ENCODE measurements at regions not wholly inside any gene's neighbourhood (a gene's known extent, or its start where the extent isn't known, plus 50 kb on each side); places are given as distances from the start of the nearest gene placed in this dataset.

DNA sequence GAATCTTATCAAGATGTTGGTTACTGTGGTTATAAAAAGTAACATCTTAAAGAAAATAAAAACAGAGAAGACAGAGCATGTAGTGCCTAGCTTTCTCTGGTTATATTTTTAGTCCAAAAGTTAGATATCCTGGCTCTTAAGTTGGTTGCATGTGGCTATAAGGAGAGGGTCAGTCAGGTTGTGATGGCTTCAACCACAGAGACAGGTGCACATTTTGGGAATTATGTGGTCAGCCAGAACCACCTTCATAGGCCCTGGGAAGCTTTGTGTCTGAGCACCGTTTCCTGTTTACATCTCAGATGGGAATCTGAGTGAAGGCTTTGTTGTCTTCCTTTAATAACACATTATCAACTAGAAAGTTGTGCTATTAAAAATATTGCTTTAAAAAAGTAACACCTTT lies 265.1 kb upstream of the IGFBP3 start:
- no peak overlapping the region for H3K27ac ChIP-seq (ENCODE audit: poor library complexity, severe bottlenecking)
- no peak for ATAC-seq (ENCODE audit: low read depth)
- H3K36me3 ChIP-seq (ENCODE audit: low read depth), result no peaks in the 10 kb centered on the region
- TF ChIP-seq, protein P1, sequence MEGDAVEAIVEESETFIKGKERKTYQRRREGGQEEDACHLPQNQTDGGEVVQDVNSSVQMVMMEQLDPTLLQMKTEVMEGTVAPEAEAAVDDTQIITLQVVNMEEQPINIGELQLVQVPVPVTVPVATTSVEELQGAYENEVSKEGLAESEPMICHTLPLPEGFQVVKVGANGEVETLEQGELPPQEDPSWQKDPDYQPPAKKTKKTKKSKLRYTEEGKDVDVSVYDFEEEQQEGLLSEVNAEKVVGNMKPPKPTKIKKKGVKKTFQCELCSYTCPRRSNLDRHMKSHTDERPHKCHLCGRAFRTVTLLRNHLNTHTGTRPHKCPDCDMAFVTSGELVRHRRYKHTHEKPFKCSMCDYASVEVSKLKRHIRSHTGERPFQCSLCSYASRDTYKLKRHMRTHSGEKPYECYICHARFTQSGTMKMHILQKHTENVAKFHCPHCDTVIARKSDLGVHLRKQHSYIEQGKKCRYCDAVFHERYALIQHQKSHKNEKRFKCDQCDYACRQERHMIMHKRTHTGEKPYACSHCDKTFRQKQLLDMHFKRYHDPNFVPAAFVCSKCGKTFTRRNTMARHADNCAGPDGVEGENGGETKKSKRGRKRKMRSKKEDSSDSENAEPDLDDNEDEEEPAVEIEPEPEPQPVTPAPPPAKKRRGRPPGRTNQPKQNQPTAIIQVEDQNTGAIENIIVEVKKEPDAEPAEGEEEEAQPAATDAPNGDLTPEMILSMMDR (IDR thresholded peaks at IDR 0.05; ENCODE audit: poor library complexity, severe bottlenecking), result no peak
- peaks cover under 1% of the 10 kb centered on the region for H3K4me1 ChIP-seq (ENCODE audit: insufficient read depth, poor library complexity, severe bottlenecking)
- H3K4me3 ChIP-seq (ENCODE audit: severe bottlenecking), result no peak overlapping the region
- H3K9me3 ChIP-seq (ENCODE audit: severe bottlenecking), result no peaks in the 10 kb centered on the region
- H3K27me3 ChIP-seq (ENCODE audit: insufficient read depth, poor library complexity, severe bottlenecking), result no peaks in the 10 kb centered on the region
- DNase-seq (ENCODE audit: low spot score), result no peak

DNA sequence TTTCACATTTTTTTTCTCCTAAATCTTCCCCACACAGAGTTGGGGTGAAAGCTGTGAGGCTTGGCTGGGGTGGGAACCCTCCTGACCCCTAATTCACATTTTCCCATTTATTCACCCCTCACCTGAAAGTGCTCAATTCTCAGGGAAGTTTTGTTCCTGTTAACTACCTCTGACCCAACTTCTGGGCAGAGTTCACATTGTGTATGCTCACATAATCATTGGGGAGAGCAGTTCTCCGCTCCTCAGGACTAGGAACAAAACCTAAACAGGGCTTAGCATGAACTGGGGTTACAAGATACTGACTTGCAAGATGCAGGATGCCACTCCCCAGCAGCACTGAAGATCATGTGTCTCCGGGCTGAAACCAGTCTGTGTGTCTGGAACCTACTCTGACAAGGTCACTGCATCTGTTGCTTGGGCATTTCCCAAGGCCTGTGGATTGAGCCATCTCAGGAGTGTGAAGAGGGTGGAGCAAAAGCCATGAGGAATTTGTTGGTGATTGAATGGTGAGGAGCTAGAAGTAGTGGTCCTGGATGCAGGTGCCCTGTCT lies 258.1 kb upstream of the IGFBP3 start:
- ATAC-seq (ENCODE audit: low read depth) (no peak; the same call in 2 of the 3 replicates), DNase-seq (ENCODE audit: low spot score) (no peak)
- Histone ChIP-seq H3K27ac (ENCODE audit: poor library complexity, severe bottlenecking) (no peak overlapping the region), H3K4me3 (ENCODE audit: severe bottlenecking) (no peak overlapping the region), H3K36me3 (ENCODE audit: low read depth) (no peaks in the 10 kb centered on the region), H3K27me3 (ENCODE audit: insufficient read depth, poor library complexity, severe bottlenecking) (no peaks in the 10 kb centered on the region), H3K9me3 (ENCODE audit: severe bottlenecking) (no peaks in the 10 kb centered on the region), H3K4me1 (ENCODE audit: insufficient read depth, poor library complexity, severe bottlenecking) (no peaks in the 10 kb centered on the region)
- TF ChIP-seq, protein P1 (IDR thresholded peaks at IDR 0.05; ENCODE audit: poor library complexity, severe bottlenecking), result no peak

DNA sequence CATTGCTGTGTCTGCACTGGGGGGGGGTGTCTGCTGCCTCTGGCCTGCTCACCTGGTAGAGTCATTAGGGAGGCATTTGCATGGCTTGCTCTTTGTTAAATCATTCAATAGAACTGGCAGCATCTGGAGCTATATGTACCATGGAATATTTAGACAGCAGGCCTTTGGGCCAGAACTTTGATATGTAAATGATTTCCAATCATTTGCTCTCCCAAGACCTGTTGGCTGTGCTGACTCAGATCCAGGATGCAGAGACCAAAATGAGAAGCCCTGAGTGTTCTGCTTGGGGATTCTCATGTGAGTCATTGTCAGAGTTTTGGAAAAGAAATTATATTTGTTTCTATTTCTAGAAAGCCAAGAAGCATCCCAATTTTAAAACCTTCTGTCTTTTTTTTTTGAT lies 257.6 kb upstream of the IGFBP3 start:
- Histone ChIP-seq H3K4me3 (ENCODE audit: severe bottlenecking) (no peak overlapping the region), H3K27ac (ENCODE audit: poor library complexity, severe bottlenecking) (no peak overlapping the region), H3K9me3 (ENCODE audit: severe bottlenecking) (no peaks in the 10 kb centered on the region), H3K36me3 (ENCODE audit: low read depth) (no peaks in the 10 kb centered on the region), H3K27me3 (ENCODE audit: insufficient read depth, poor library complexity, severe bottlenecking) (no peaks in the 10 kb centered on the region), H3K4me1 (ENCODE audit: insufficient read depth, poor library complexity, severe bottlenecking) (no peaks in the 10 kb centered on the region)
- ATAC-seq (ENCODE audit: low read depth) (peak; percentile 54), DNase-seq (ENCODE audit: low spot score) (no peak)
- TF ChIP-seq, protein P1 (IDR thresholded peaks at IDR 0.05; ENCODE audit: poor library complexity, severe bottlenecking), result no peak

DNA sequence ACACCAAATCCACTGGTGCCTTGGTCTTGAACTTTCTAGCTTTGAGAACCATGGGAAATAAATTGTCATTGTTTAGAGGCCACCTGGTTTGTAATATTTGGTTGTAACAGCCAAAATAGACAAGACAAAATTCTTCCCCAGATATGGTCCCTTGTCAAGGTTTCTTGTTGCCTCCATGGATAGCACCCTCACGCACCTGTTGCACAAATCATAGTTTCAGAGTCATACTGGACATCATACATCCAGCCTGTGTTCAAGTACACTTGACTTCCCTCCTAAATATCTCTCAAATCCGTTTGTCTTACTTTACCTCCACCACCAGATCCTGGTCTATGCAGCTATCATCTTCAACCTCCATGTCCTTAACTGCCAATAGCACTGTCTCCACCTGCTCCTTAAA lies 256.7 kb upstream of the IGFBP3 start:
- no peak overlapping the region for H3K4me3 ChIP-seq (ENCODE audit: severe bottlenecking)
- H3K27me3 ChIP-seq (ENCODE audit: insufficient read depth, poor library complexity, severe bottlenecking), result no peaks in the 10 kb centered on the region

DNA sequence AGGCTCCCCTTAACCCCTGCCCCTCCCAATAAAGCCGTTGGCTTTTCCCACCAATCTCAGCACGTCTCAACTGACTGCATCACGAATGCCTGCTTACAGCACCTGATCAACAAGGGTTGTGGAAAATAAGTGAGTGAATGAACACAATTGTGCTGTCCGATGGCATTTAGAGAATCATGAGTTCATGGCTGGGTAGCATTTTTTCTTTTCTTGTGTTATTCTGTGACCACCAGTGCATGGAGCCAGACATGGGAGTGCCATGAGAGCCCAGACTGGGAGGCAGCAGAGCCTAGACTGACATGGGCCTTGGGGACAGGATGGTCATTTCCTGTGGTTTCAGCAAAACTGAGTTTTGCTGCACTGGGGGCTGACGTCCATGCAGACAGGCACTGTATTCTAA lies 254.1 kb upstream of the IGFBP3 start:
- TF ChIP-seq, protein P1 (IDR thresholded peaks at IDR 0.05; ENCODE audit: poor library complexity, severe bottlenecking), result no peak
- Histone ChIP-seq H3K27ac (ENCODE audit: poor library complexity, severe bottlenecking) (no peak overlapping the region), H3K4me3 (ENCODE audit: severe bottlenecking) (no peak overlapping the region), H3K9me3 (ENCODE audit: severe bottlenecking) (no peaks in the 10 kb centered on the region), H3K27me3 (ENCODE audit: insufficient read depth, poor library complexity, severe bottlenecking) (no peaks in the 10 kb centered on the region), H3K36me3 (ENCODE audit: low read depth) (no peaks in the 10 kb centered on the region), H3K4me1 (ENCODE audit: insufficient read depth, poor library complexity, severe bottlenecking) (no peaks in the 10 kb centered on the region)
- DNase-seq (ENCODE audit: low spot score) (no peak), ATAC-seq (ENCODE audit: low read depth) (no peak)

More for the DNA sequence above, 256.7 kb upstream of the IGFBP3 start:
- ATAC-seq (ENCODE audit: low read depth) (no peak), DNase-seq (ENCODE audit: low spot score) (no peak)
- no peaks in the 10 kb centered on the region for H3K36me3 ChIP-seq (ENCODE audit: low read depth)
- H3K4me1 ChIP-seq (ENCODE audit: insufficient read depth, poor library complexity, severe bottlenecking), result no peaks in the 10 kb centered on the region
- TF ChIP-seq, protein P1 (IDR thresholded peaks at IDR 0.05; ENCODE audit: poor library complexity, severe bottlenecking), result no peak
- no peak overlapping the region for H3K27ac ChIP-seq (ENCODE audit: poor library complexity, severe bottlenecking)
- H3K9me3 ChIP-seq (ENCODE audit: severe bottlenecking), result no peaks in the 10 kb centered on the region
